IMR-90 (cell line): ENCODE measurements at regions not wholly inside any gene's neighbourhood (a gene's known extent, or its start where the extent isn't known, plus 50 kb on each side); places are given as distances from the start of the nearest gene placed in this dataset.

Experiments
- ATAC-seq: fragments of 200-7000 bp; cut with Tn5 transposase; 2 replicates; pipeline ENCODE4 v1.9.1; 2020; ENCODE audit warnings: low read depth, mild to moderate bottlenecking, moderate library complexity
- BruUV-seq: library from RNA; stranded (reverse); fragments of 400-500 nt; replicated peaks from 2 replicates; lab custom pipeline; 2021; lab: Mats Ljungman, UMichigan
- CTCF ChIA-PET: fragments of 300-600 bp; formaldehyde crosslinking; extraction: SDS; loops from one replicate; lab custom pipeline; 2021; ENCODE audit warnings: antibody characterized with exemption; lab: Yijun Ruan, JAX
- POLR2A ChIA-PET: fragments of 300-600 bp; sonication (Branson Sonifier 250); formaldehyde crosslinking; loops from one replicate; lab custom pipeline; 2022; ENCODE audit warnings: antibody characterized with exemption; ENCODE audit not compliant: unreplicated experiment; lab: Charles Lee
- DNase-seq: peaks from one replicate; pipeline ENCODE4 v3.0.0; 2013
- H2AFZ ChIP-seq: replicated peaks from 2 replicates; pipeline ENCODE3; 2013; ENCODE audit warnings: low read length, mild to moderate bottlenecking; ENCODE audit not compliant: poor library complexity
- H2AK5ac ChIP-seq: 2 replicates; pipeline ENCODE4 v1.6.1; 2013; ENCODE audit warnings: low read depth, low read length, inconsistent platforms
- H2AK9ac ChIP-seq: replicated peaks from 2 replicates; pipeline ENCODE3; 2013; ENCODE audit warnings: mild to moderate bottlenecking, low read depth, low read length, moderate library complexity; ENCODE audit not compliant: poor library complexity
- H2BK120ac ChIP-seq: 2 replicates; pipeline ENCODE4 v1.6.1; 2013; ENCODE audit warnings: low read depth, low read length, inconsistent platforms
- H2BK15ac ChIP-seq: 3 replicates; pipeline ENCODE4 v1.6.1; 2013; ENCODE audit warnings: low read depth, low read length, inconsistent platforms
- H2BK20ac ChIP-seq: 2 replicates; pipeline ENCODE4 v1.6.1; 2013; ENCODE audit warnings: low read depth, mild to moderate bottlenecking, inconsistent platforms, low read length, moderate library complexity
- H2BK5ac ChIP-seq: 2 replicates; pipeline ENCODE4 v1.6.1; 2013; ENCODE audit warnings: mild to moderate bottlenecking, low read depth, low read length, inconsistent platforms; ENCODE audit not compliant: poor library complexity, severe bottlenecking
- H3K14ac ChIP-seq: replicated peaks from 2 replicates; pipeline ENCODE4 v1.6.1; 2013; ENCODE audit warnings: low read depth, low read length, inconsistent platforms
- H3K18ac ChIP-seq: 2 replicates; pipeline ENCODE4 v1.6.1; 2013; ENCODE audit warnings: low read depth, low read length, control low read depth
- H3K23ac ChIP-seq: 2 replicates; pipeline ENCODE4 v1.6.1; 2013; ENCODE audit warnings: low read depth, low read length, inconsistent platforms
- H3K27ac ChIP-seq: 2 replicates; pipeline ENCODE4 v1.5.1; 2013; ENCODE audit warnings: mild to moderate bottlenecking, control low read depth, low read length; ENCODE audit not compliant: insufficient read depth
- H3K27me3 ChIP-seq: 2 replicates; pipeline ENCODE4 v1.6.1; 2013; ENCODE audit warnings: low read length; ENCODE audit not compliant: control insufficient read depth, insufficient read depth
- H3K36me3 ChIP-seq: 2 replicates; pipeline ENCODE4 v1.6.1; 2013; ENCODE audit warnings: low read length, mixed read lengths; ENCODE audit not compliant: control insufficient read depth, insufficient read depth
- H3K4ac ChIP-seq: 2 replicates; pipeline ENCODE4 v1.6.1; 2013; ENCODE audit warnings: low read depth, low read length, inconsistent platforms
- H3K4me1 ChIP-seq: 2 replicates; pipeline ENCODE4 v1.6.1; 2013; ENCODE audit warnings: low read length, mixed read lengths; ENCODE audit not compliant: control insufficient read depth, insufficient read depth
- H3K4me2 ChIP-seq: 2 replicates; pipeline ENCODE4 v1.6.1; 2013; ENCODE audit warnings: low read depth, mild to moderate bottlenecking, control low read depth, low read length, moderate library complexity
- H3K4me3 ChIP-seq: 2 replicates; pipeline ENCODE4 v1.5.1; 2013; ENCODE audit warnings: low read depth, mild to moderate bottlenecking, control low read depth, low read length, moderate library complexity; ENCODE audit not compliant: insufficient read depth
- H3K56ac ChIP-seq: 2 replicates; pipeline ENCODE4 v1.6.1; 2013; ENCODE audit warnings: low read length, inconsistent platforms; ENCODE audit not compliant: insufficient read depth; ENCODE audit errors: extremely low read depth
- H3K79me1 ChIP-seq, 2 experiments: 2 replicates each; pipeline ENCODE4 v1.6.1; 2013; ENCODE audit warnings: low read length in 2 of 2, inconsistent platforms in 1 of 2, low read depth in 1 of 2
- H3K9ac ChIP-seq: 2 replicates; pipeline ENCODE4 v1.6.1; 2013; ENCODE audit warnings: low read depth, low read length, control low read depth
- H3K9me1 ChIP-seq: 2 replicates; pipeline ENCODE4 v1.6.1; 2013; ENCODE audit warnings: low read length, inconsistent platforms; ENCODE audit not compliant: insufficient read depth
- H3K9me3 ChIP-seq: 2 replicates; pipeline ENCODE4 v1.6.1; 2013; ENCODE audit warnings: low read length; ENCODE audit not compliant: control insufficient read depth, insufficient read depth
- H4K20me1 ChIP-seq: 2 replicates; pipeline ENCODE4 v1.6.1; 2013; ENCODE audit warnings: low read length, inconsistent platforms; ENCODE audit not compliant: insufficient read depth
- H4K5ac ChIP-seq: 2 replicates; pipeline ENCODE4 v1.6.1; 2013; ENCODE audit warnings: mild to moderate bottlenecking, low read depth, low read length, control low read depth
- H4K8ac ChIP-seq, 2 experiments: 2 replicates each; pipeline ENCODE4 v1.6.1; 2013; ENCODE audit warnings: low read depth in 2 of 2, low read length in 2 of 2, control low read depth in 1 of 2, inconsistent platforms in 1 of 2
- H4K91ac ChIP-seq: 2 replicates; pipeline ENCODE4 v1.6.1; 2013; ENCODE audit warnings: low read depth, low read length, inconsistent platforms; ENCODE audit not compliant: insufficient read depth
- BHLHE40 ChIP-seq: fragments of 150-350 bp; IDR thresholded peaks from 2 replicates; pipeline ENCODE4 v1.6.1; 2016; ENCODE audit warnings: mild to moderate bottlenecking, low read depth, low read length
- CEBPB ChIP-seq: IDR thresholded peaks from 2 replicates; pipeline ENCODE4 v1.6.1; 2012; ENCODE audit warnings: low read depth, low read length, improper control_type of control experiment
- CHD1 ChIP-seq: IDR thresholded peaks from 2 replicates; pipeline ENCODE4 v1.6.1; 2012; ENCODE audit warnings: low read depth, low read length, improper control_type of control experiment
- ELK1 ChIP-seq: fragments of 150-350 bp; IDR thresholded peaks from 2 replicates; pipeline ENCODE4 v1.6.1; 2016; ENCODE audit warnings: low read depth, mild to moderate bottlenecking, low read length, moderate library complexity, borderline replicate concordance
- FOS ChIP-seq: fragments of 150-350 bp; IDR thresholded peaks from 2 replicates; pipeline ENCODE4 v1.6.1; 2016; ENCODE audit warnings: low read depth, low read length
- MAFK ChIP-seq: IDR thresholded peaks from 2 replicates; pipeline ENCODE4 v1.6.1; 2012; ENCODE audit warnings: low read depth, low read length, improper control_type of control experiment
- MAZ ChIP-seq: IDR thresholded peaks from 2 replicates; pipeline ENCODE4 v1.6.1; 2012; ENCODE audit warnings: low read depth, mild to moderate bottlenecking, low read length, improper control_type of control experiment, moderate library complexity, borderline replicate concordance
- MXI1 ChIP-seq: IDR thresholded peaks from 2 replicates; pipeline ENCODE4 v1.6.1; 2012; ENCODE audit warnings: low read depth, mild to moderate bottlenecking, low read length, moderate library complexity, borderline replicate concordance
- NFE2L2 ChIP-seq: fragments of 150-350 bp; IDR thresholded peaks from 2 replicates; pipeline ENCODE4 v1.6.1; 2016; ENCODE audit warnings: low read depth, mild to moderate bottlenecking, low read length
- POLR2A ChIP-seq: IDR thresholded peaks from 2 replicates; pipeline ENCODE4 v1.6.1; 2012; ENCODE audit warnings: mild to moderate bottlenecking, low read depth, low read length
- RAD21 ChIP-seq: IDR thresholded peaks from 2 replicates; pipeline ENCODE4 v1.6.1; 2012; ENCODE audit warnings: low read length, improper control_type of control experiment
- RFX5 ChIP-seq: IDR thresholded peaks from 2 replicates; pipeline ENCODE4 v1.8.0; 2012; ENCODE audit warnings: low read depth, mild to moderate bottlenecking, low read length, moderate library complexity
- SMC3 ChIP-seq: fragments of 150-350 bp; IDR thresholded peaks from 2 replicates; pipeline ENCODE4 v1.6.1; 2016; ENCODE audit warnings: low read depth, mild to moderate bottlenecking, antibody characterized with exemption, low read length, moderate library complexity
- USF2 ChIP-seq: fragments of 150-350 bp; IDR thresholded peaks from 2 replicates; pipeline ENCODE4 v1.6.1; 2017; ENCODE audit warnings: mild to moderate bottlenecking, antibody characterized with exemption, low read length, low read depth
- WGBS, 2 experiments: methylation state at CpG; one replicate each; pipeline versions ENCODE4 v1.1.5 to v1.1.7; 2013; ENCODE audit warnings: missing lambda C conversion rate in 2 of 2; ENCODE audit not compliant: insufficient read length in 1 of 2; ENCODE audit errors: extremely low coverage in 2 of 2; 5-methylcytosine and 5-hydroxymethylcytosine counted together
- dilution Hi-C: fragments of 300-500 bp; cut with HindIII; formaldehyde crosslinking; loops from one replicate; pipeline ENCODE4 v1.14.3; 2018; ENCODE audit warnings: low sequenced_read_pairs; ENCODE audit not compliant: unreplicated experiment
- in situ Hi-C: fragments of 300-500 bp; cut with MboI; formaldehyde crosslinking; loops from 3 replicates; pipeline ENCODE4 v1.14.3; 2019; ENCODE audit warnings: low sequenced_read_pairs, inconsistent platforms, mixed read lengths
- intact Hi-C: fragments of 100-400 bp; cut with micrococcal nuclease; formaldehyde crosslinking; loops from 2 replicates; pipeline ENCODE4 v1.10.0; 2022

- Histone ChIP-seq H3K9me3 (peaks cover 5% of the 10 kb centered on the region; the same call in 1 of the 2 replicates), H3K4me3 (no peak overlapping the region), H3K27ac (no peak overlapping the region), H2BK15ac (no peak overlapping the region), H4K91ac (no peak overlapping the region), H4K5ac (no peak overlapping the region), H2AK9ac (no peak overlapping the region), H3K56ac (no peak overlapping the region), H3K4me1 (no peaks in the 10 kb centered on the region), H4K8ac (no peak overlapping the region), H3K9ac (no peak overlapping the region), H4K20me1 (no peaks in the 10 kb centered on the region), H3K18ac (no peak overlapping the region), H2BK20ac (no peak overlapping the region), H2AFZ (no peak overlapping the region), H3K4me2 (no peak overlapping the region), H3K9me1 (no peaks in the 10 kb centered on the region), H3K36me3 (no peaks in the 10 kb centered on the region), H3K14ac (no peak overlapping the region), H3K27me3 (no peaks in the 10 kb centered on the region), H2AK5ac (no peak overlapping the region), H3K4ac (no peak overlapping the region), H2BK5ac (no peak overlapping the region), H2BK120ac (no peak overlapping the region), H3K79me1 (no peaks in the 10 kb centered on the region), H3K23ac (no peak overlapping the region)
- dilution Hi-C loops: no loop called here
- no peak for DNase-seq
- in situ Hi-C loops: no loop called here
- intact Hi-C loops: no loop called here
- no TSS peak for BruUV-seq
- TF ChIP-seq POLR2A: no peak
- no peak for TF ChIP-seq SMC3
- no peak for TF ChIP-seq MAFK
- TF ChIP-seq CHD1: no peak
- TF ChIP-seq FOS: no peak
- TF ChIP-seq USF2: no peak
- no peak for TF ChIP-seq ELK1
- no peak for TF ChIP-seq MXI1
- no peak for TF ChIP-seq BHLHE40
- no peak for TF ChIP-seq MAZ
- TF ChIP-seq RFX5: no peak
- TF ChIP-seq CEBPB: no peak
- TF ChIP-seq RAD21: no peak
- TF ChIP-seq NFE2L2: no peak
- ChIA-PET CTCF (no interaction called here), POLR2A (no interaction called here)
- no peak for ATAC-seq
- WGBS, 2 experiments: 93% methylated on average over 3 of the region's 20 CpGs; no CpG with 5 or more reads in 1 of the 2 experiments
These were observed 411.0 kb downstream of the OLFM4 start for GRCh38 chr13:53439439-53440225.
